Tibial nerve (tissue), 4 donors: ENCODE measurements at regions not wholly inside any gene's neighbourhood (a gene's known extent, or its start where the extent isn't known, plus 50 kb on each side); places are given as distances from the start of the nearest gene placed in this dataset.

Source experiments
- DNase-seq, 2 donors: peaks; one replicate each; pipeline ENCODE4 v3.0.0-alpha.2; 2019; ENCODE audit warnings: low spot score in 2 of 2
- H3K27ac ChIP-seq, 4 donors: fragments of 200-600 bp; sonication (generic) in 3 of 4; one replicate each; pipeline ENCODE4 v1.5.1; 2017 to 2019; ENCODE audit warnings: mild to moderate bottlenecking in 1 of 4
- H3K27me3 ChIP-seq, 2 donors: fragments of 200-600 bp; sonication (generic) in 1 of 2; one replicate each; pipeline versions ENCODE4 v1.5.1 to v1.6.0; 2017 to 2019
- H3K36me3 ChIP-seq, 3 donors: fragments of 200-600 bp; sonication (generic); one replicate each; pipeline ENCODE4 v1.5.1; 2018 to 2019
- H3K4me1 ChIP-seq, 4 donors: fragments of 200-600 bp; sonication (generic) in 3 of 4; one replicate each; pipeline ENCODE4 v1.5.1; 2017 to 2019
- H3K4me3 ChIP-seq, 4 donors: fragments of 200-600 bp; sonication (generic) in 3 of 4; one replicate each; pipeline ENCODE4 v1.5.1; 2017 to 2019; ENCODE audit warnings: mild to moderate bottlenecking in 1 of 4, moderate library complexity in 1 of 4
- H3K9me3 ChIP-seq, 4 donors: fragments of 200-600 bp; sonication (generic) in 3 of 4; one replicate each; pipeline ENCODE4 v1.5.1; 2017 to 2019
- CTCF ChIP-seq, 5 experiments: fragments of 200-600 bp in 3 of 5; fragments of 450-650 bp in 2 of 5; sonication (generic) in 3 of 5; IDR thresholded peaks; one replicate each; pipeline ENCODE4 v1.5.1; 2016 to 2019; ENCODE audit warnings: antibody characterized with exemption in 5 of 5, mild to moderate bottlenecking in 3 of 5, moderate library complexity in 2 of 5
- EP300 ChIP-seq, 2 donors: sonication (generic); formaldehyde crosslinking; IDR thresholded peaks; one replicate each; pipeline ENCODE4 v1.6.1; 2017; ENCODE audit warnings: antibody characterized with exemption in 2 of 2, mild to moderate bottlenecking in 1 of 2
- POLR2A ChIP-seq, 2 donors: fragments of 450-650 bp; IDR thresholded peaks; one replicate each; pipeline ENCODE4 v1.6.1; 2017; ENCODE audit warnings: antibody characterized with exemption in 2 of 2, mild to moderate bottlenecking in 2 of 2, moderate library complexity in 2 of 2
- WGBS, 2 donors: methylation state at CpG; one replicate each; pipeline ENCODE4 v1.1.5; 2018; 5-methylcytosine and 5-hydroxymethylcytosine counted together

- Histone ChIP-seq H3K4me1 (peaks cover 0 to 8% (median 0%) of the 10 kb centered on the region in 4 donors), H3K27me3 (no peaks in the 10 kb centered on the region), H3K9me3 (no peaks in the 10 kb centered on the region), H3K36me3 (no peaks in the 10 kb centered on the region), H3K27ac (no peak overlapping the region), H3K4me3 (no peak overlapping the region)
- 57 to 66% methylated on average over 3 of the region's 3 CpGs for WGBS, 2 donors
- DNase-seq, result no peak
- TF ChIP-seq POLR2A (IDR thresholded peaks at IDR 0.05) (no peak), EP300 (IDR thresholded peaks at IDR 0.05) (no peak), CTCF (IDR thresholded peaks at IDR 0.05) (no peak)
These were observed 319.3 kb upstream of the GBE1 start for GRCh38 chr3:82080792-82081191.

- H3K27me3 ChIP-seq, result no peaks in the 10 kb centered on the region
- TF ChIP-seq POLR2A (IDR thresholded peaks at IDR 0.05) (no peak), CTCF (IDR thresholded peaks at IDR 0.05) (no peak), EP300 (IDR thresholded peaks at IDR 0.05) (no peak)
- no peaks in the 10 kb centered on the region for H3K36me3 ChIP-seq
- DNase-seq, result no peak
- no peaks in the 10 kb centered on the region for H3K9me3 ChIP-seq
- 67 to 77% methylated on average over 3 of the region's 3 CpGs for WGBS, 2 donors
- no peak overlapping the region for H3K4me3 ChIP-seq
- no peak overlapping the region for H3K27ac ChIP-seq
- peaks cover 0 to 8% (median 0%) of the 10 kb centered on the region in 4 donors for H3K4me1 ChIP-seq
These were observed 318.8 kb upstream of the GBE1 start for GRCh38 chr3:82080261-82080660.

- 59 to 63% methylated on average over 5 of the region's 5 CpGs for WGBS, 2 donors
- H3K27me3 ChIP-seq, result no peaks in the 10 kb centered on the region
- H3K27ac ChIP-seq, result no peak overlapping the region
- peaks cover 0 to under 1% (median 0%) of the 10 kb centered on the region in 4 donors for H3K4me1 ChIP-seq
- H3K36me3 ChIP-seq, result no peaks in the 10 kb centered on the region
- H3K9me3 ChIP-seq, result no peaks in the 10 kb centered on the region
- TF ChIP-seq EP300 (IDR thresholded peaks at IDR 0.05) (no peak), POLR2A (IDR thresholded peaks at IDR 0.05) (no peak), CTCF (IDR thresholded peaks at IDR 0.05) (no peak)
- DNase-seq, result no peak
- no peak overlapping the region for H3K4me3 ChIP-seq
These were observed 318.0 kb upstream of the GBE1 start for GRCh38 chr3:82079335-82079890.

GRCh38 chr3:82078246-82078645 is 316.8 kb upstream of the GBE1 start:
- TF ChIP-seq EP300 (IDR thresholded peaks at IDR 0.05), result no peak
- TF ChIP-seq POLR2A (IDR thresholded peaks at IDR 0.05), result no peak
- TF ChIP-seq CTCF (IDR thresholded peaks at IDR 0.05), result no peak
- Histone ChIP-seq H3K36me3 (no peaks in the 10 kb centered on the region), H3K27me3 (no peaks in the 10 kb centered on the region), H3K9me3 (no peaks in the 10 kb centered on the region), H3K27ac (no peak overlapping the region), H3K4me1 (no peaks in the 10 kb centered on the region), H3K4me3 (no peak overlapping the region)
- no peak for DNase-seq
- WGBS, 2 donors, result 72 to 93% methylated on average over 3 of the region's 3 CpGs

- Histone ChIP-seq H3K36me3 (no peaks in the 10 kb centered on the region), H3K27me3 (no peaks in the 10 kb centered on the region), H3K9me3 (no peaks in the 10 kb centered on the region), H3K4me3 (no peak overlapping the region), H3K4me1 (no peaks in the 10 kb centered on the region), H3K27ac (no peak overlapping the region)
- no peak for TF ChIP-seq CTCF (IDR thresholded peaks at IDR 0.05)
- no peak for TF ChIP-seq POLR2A (IDR thresholded peaks at IDR 0.05)
- no peak for TF ChIP-seq EP300 (IDR thresholded peaks at IDR 0.05)
- no peak for DNase-seq
- 85 to 90% methylated on average over 7 of the region's 7 CpGs for WGBS, 2 donors
These were observed 306.0 kb upstream of the GBE1 start for GRCh38 chr3:82067420-82067819.
